ENCODE measurements at regions not wholly inside any gene's neighbourhood (a gene's known extent, or its start where the extent isn't known, plus 50 kb on each side); places are given as distances from the start of the nearest gene placed in this dataset.
A peak's percentile ranks its signal among the peaks of the same experiment; 100 is the strongest.

GRCh38 chr5:27311544-27311943, 273.2 kb upstream of the CDH9 start:
- DNase-seq, result no peak

- DNase-seq, result no peak
Measured at GRCh38 chr5:27308153-27308552, 269.8 kb upstream of the CDH9 start.

GRCh38 chr5:27290172-27290571, 251.8 kb upstream of the CDH9 start:
- DNase-seq, result no peak

GRCh38 chr5:27276119-27276518, 237.7 kb upstream of the CDH9 start:
- no peak for DNase-seq

- no peak for DNase-seq
Measured at GRCh38 chr5:27275345-27275744, 237.0 kb upstream of the CDH9 start.

GRCh38 chr5:27269766-27270165, 231.4 kb upstream of the CDH9 start:
- DNase-seq, result peak; percentile 9

- DNase-seq, result no peak
Measured at GRCh38 chr5:27267209-27267824, 228.9 kb upstream of the CDH9 start.

- DNase-seq, result no peak
Measured at GRCh38 chr5:27266184-27266583, 227.8 kb upstream of the CDH9 start.

- no peak for DNase-seq
Measured at GRCh38 chr5:27257696-27258095, 219.3 kb upstream of the CDH9 start.

GRCh38 chr5:27252911-27253310, 214.5 kb upstream of the CDH9 start:
- no peak for DNase-seq

- no peak for DNase-seq
Measured at GRCh38 chr5:27242258-27242626, 203.9 kb upstream of the CDH9 start.

GRCh38 chr5:27241564-27242257, 203.3 kb upstream of the CDH9 start:
- DNase-seq, result no peak

GRCh38 chr5:27240791-27241190, 202.4 kb upstream of the CDH9 start:
- no peak for DNase-seq

- DNase-seq, result no peak
Measured at GRCh38 chr5:27234916-27235315, 196.5 kb upstream of the CDH9 start.

- no peak for DNase-seq
Measured at GRCh38 chr5:27221410-27221809, 183.0 kb upstream of the CDH9 start.

- DNase-seq, result no peak
Measured at GRCh38 chr5:27220752-27221151, 182.4 kb upstream of the CDH9 start.

GRCh38 chr5:27217977-27218376, 179.6 kb upstream of the CDH9 start:
- no peak for DNase-seq

- no peak for DNase-seq
Measured at GRCh38 chr5:27217155-27217956, 179.0 kb upstream of the CDH9 start.

GRCh38 chr5:27216367-27216950, 178.1 kb upstream of the CDH9 start:
- no peak for DNase-seq

GRCh38 chr5:27208051-27208450, 169.7 kb upstream of the CDH9 start:
- DNase-seq, result no peak

GRCh38 chr5:27191786-27192510, 153.6 kb upstream of the CDH9 start:
- DNase-seq, result no peak

- DNase-seq, result no peak
Measured at GRCh38 chr5:27172693-27173092, 134.3 kb upstream of the CDH9 start.

- no peak for DNase-seq
Measured at GRCh38 chr5:27171761-27172261, 133.4 kb upstream of the CDH9 start.
